Skin epidermis (tissue), 12 donors: ENCODE measurements at regions not wholly inside any gene's neighbourhood (a gene's known extent, or its start where the extent isn't known, plus 50 kb on each side); places are given as distances from the start of the nearest gene placed in this dataset.

Source experiments
- H3K27ac ChIP-seq, 21 experiments: fragments of 200-600 bp; sonication (generic) in 11 of 21; one replicate each; pipeline ENCODE4 v1.5.0; 2020; ENCODE audit warnings: mild to moderate bottlenecking in 3 of 21, inconsistent platforms in 2 of 21, moderate library complexity in 2 of 21
- H3K4me3 ChIP-seq, 7 experiments: fragments of 200-600 bp; sonication (generic) in 2 of 7; one replicate each; pipeline ENCODE4 v1.5.0; 2020; ENCODE audit warnings: inconsistent platforms in 2 of 7, mild to moderate bottlenecking in 2 of 7, moderate library complexity in 1 of 7

GRCh38 chr1:86296305-86297205 is 99.6 kb downstream of the ODF2L start:
- H3K4me3 ChIP-seq, result no peak overlapping the region
- H3K27ac ChIP-seq, result no peak overlapping the region

- no peak overlapping the region for H3K27ac ChIP-seq
- no peak overlapping the region for H3K4me3 ChIP-seq
These were observed 106.4 kb downstream of the ODF2L start for GRCh38 chr1:86289746-86290145.

- Histone ChIP-seq H3K4me3 (no peak overlapping the region), H3K27ac (no peak overlapping the region)
These were observed 107.0 kb downstream of the ODF2L start for GRCh38 chr1:86289161-86289560.

- Histone ChIP-seq H3K27ac (no peak overlapping the region), H3K4me3 (no peak overlapping the region)
These were observed 107.5 kb downstream of the ODF2L start for GRCh38 chr1:86288586-86289147.

- H3K27ac ChIP-seq, result no peak overlapping the region
These were observed 110.3 kb downstream of the ODF2L start for GRCh38 chr1:86285796-86286195.

GRCh38 chr1:86282611-86283010 is 113.5 kb downstream of the ODF2L start:
- Histone ChIP-seq H3K4me3 (no peak overlapping the region), H3K27ac (no peak overlapping the region)

More at GRCh38 chr1:86285796-86286195, 110.3 kb downstream of the ODF2L start:
- no peak overlapping the region for H3K4me3 ChIP-seq

GRCh38 chr1:86277936-86278335 is 118.2 kb downstream of the ODF2L start:
- no peak overlapping the region for H3K27ac ChIP-seq
- no peak overlapping the region for H3K4me3 ChIP-seq

- Histone ChIP-seq H3K4me3 (no peak overlapping the region), H3K27ac (no peak overlapping the region)
These were observed 116.5 kb upstream of the COL24A1 start for GRCh38 chr1:86273066-86273465.

- no peak overlapping the region for H3K27ac ChIP-seq
- H3K4me3 ChIP-seq, result no peak overlapping the region
These were observed 115.5 kb upstream of the COL24A1 start for GRCh38 chr1:86272083-86272482.

GRCh38 chr1:86271046-86271445 is 114.5 kb upstream of the COL24A1 start:
- no peak overlapping the region for H3K4me3 ChIP-seq
- no peak overlapping the region for H3K27ac ChIP-seq

- Histone ChIP-seq H3K27ac (no peak overlapping the region), H3K4me3 (no peak overlapping the region)
These were observed 106.5 kb upstream of the COL24A1 start for GRCh38 chr1:86263101-86263500.

- Histone ChIP-seq H3K27ac (no peak overlapping the region), H3K4me3 (no peak overlapping the region)
These were observed 103.9 kb upstream of the COL24A1 start for GRCh38 chr1:86260476-86260875.

- no peak overlapping the region for H3K4me3 ChIP-seq
- H3K27ac ChIP-seq, result peak overlapping the region in 1 of 21 experiments; percentile 27
These were observed 102.8 kb upstream of the COL24A1 start for GRCh38 chr1:86259390-86259789.

GRCh38 chr1:86258101-86258500 is 101.5 kb upstream of the COL24A1 start:
- Histone ChIP-seq H3K27ac (peak overlapping the region in 2 of 21 experiments; percentile 27 to 59), H3K4me3 (no peak overlapping the region)

- H3K4me3 ChIP-seq, result no peak overlapping the region
- H3K27ac ChIP-seq, result peak overlapping the region in 1 of 21 experiments; percentile 16
These were observed 91.2 kb upstream of the COL24A1 start for GRCh38 chr1:86247597-86248279.

GRCh38 chr1:86245566-86246190 is 89.1 kb upstream of the COL24A1 start:
- no peak overlapping the region for H3K4me3 ChIP-seq
- H3K27ac ChIP-seq, result no peak overlapping the region

- H3K27ac ChIP-seq, result no peak overlapping the region
- H3K4me3 ChIP-seq, result no peak overlapping the region
These were observed 83.3 kb upstream of the COL24A1 start for GRCh38 chr1:86239894-86240293.

- Histone ChIP-seq H3K4me3 (no peak overlapping the region), H3K27ac (no peak overlapping the region)
These were observed 82.9 kb upstream of the COL24A1 start for GRCh38 chr1:86239490-86239889.

GRCh38 chr1:86238226-86238625 is 81.7 kb upstream of the COL24A1 start:
- H3K4me3 ChIP-seq, result no peak overlapping the region
- no peak overlapping the region for H3K27ac ChIP-seq

- no peak overlapping the region for H3K4me3 ChIP-seq
- no peak overlapping the region for H3K27ac ChIP-seq
These were observed 79.3 kb upstream of the COL24A1 start for GRCh38 chr1:86235852-86236251.
